Keratinocyte (primary cell): ENCODE measurements at regions not wholly inside any gene's neighbourhood (a gene's known extent, or its start where the extent isn't known, plus 50 kb on each side); places are given as distances from the start of the nearest gene placed in this dataset.

Source experiments
- EZH2 ChIP-seq: IDR thresholded peaks from one replicate; pipeline ENCODE4 v1.6.1; 2012; ENCODE audit warnings: inconsistent platforms, mild to moderate bottlenecking, low read length, moderate library complexity
- TF ChIP-seq, protein P1 (sequence below), 3 experiments: IDR thresholded peaks in 1 of 3; conservative IDR thresholded peaks in 1 of 3; optimal IDR thresholded peaks in 1 of 3; 2 replicates in 2 of 3; 3 replicates in 1 of 3; pipeline versions ENCODE3 to v1.5.1; 2011; ENCODE audit warnings: low read length in 3 of 3, mild to moderate bottlenecking in 3 of 3, moderate library complexity in 2 of 3, control low read depth in 1 of 3, inconsistent platforms in 1 of 3; ENCODE audit not compliant: insufficient read depth in 2 of 3; ENCODE audit errors: extremely low read depth in 1 of 3

DNA sequence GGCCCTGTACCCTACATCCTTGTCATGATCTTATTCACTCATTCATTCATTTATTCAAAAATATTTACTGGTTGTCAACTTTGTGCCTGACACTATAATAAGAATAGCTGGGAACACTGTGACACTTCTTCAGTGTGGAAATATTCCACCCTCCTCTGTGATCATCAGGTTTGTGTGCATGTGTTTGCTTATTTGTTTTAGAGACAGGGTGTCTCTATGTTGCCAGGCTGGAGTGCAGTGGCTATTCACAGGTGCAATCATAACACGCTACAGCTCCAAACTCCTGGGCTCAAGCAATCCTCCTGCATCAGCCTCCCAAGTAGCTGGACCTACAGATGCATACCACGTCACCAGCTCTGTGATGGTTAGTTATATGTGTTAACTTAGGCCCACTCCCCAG lies 50.0 kb upstream of the PLCL2 start:
- TF ChIP-seq, protein P1, sequence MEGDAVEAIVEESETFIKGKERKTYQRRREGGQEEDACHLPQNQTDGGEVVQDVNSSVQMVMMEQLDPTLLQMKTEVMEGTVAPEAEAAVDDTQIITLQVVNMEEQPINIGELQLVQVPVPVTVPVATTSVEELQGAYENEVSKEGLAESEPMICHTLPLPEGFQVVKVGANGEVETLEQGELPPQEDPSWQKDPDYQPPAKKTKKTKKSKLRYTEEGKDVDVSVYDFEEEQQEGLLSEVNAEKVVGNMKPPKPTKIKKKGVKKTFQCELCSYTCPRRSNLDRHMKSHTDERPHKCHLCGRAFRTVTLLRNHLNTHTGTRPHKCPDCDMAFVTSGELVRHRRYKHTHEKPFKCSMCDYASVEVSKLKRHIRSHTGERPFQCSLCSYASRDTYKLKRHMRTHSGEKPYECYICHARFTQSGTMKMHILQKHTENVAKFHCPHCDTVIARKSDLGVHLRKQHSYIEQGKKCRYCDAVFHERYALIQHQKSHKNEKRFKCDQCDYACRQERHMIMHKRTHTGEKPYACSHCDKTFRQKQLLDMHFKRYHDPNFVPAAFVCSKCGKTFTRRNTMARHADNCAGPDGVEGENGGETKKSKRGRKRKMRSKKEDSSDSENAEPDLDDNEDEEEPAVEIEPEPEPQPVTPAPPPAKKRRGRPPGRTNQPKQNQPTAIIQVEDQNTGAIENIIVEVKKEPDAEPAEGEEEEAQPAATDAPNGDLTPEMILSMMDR (optimal IDR thresholded peaks at IDR 0.05 in 1 of 3, IDR thresholded peaks at IDR 0.05 in 1 of 3, conservative IDR thresholded peaks at IDR 0.05 in 1 of 3; ENCODE audit: extremely low read depth in 1 of 3, insufficient read depth in 2 of 3, low read length in 3 of 3) = no peak
- TF ChIP-seq EZH2 = no peak
